Activated CD4-positive, alpha-beta T cell treated with anti-CD3 and anti-CD28 coated beads for 36 hours (primary cell): ENCODE measurements at regions not wholly inside any gene's neighbourhood (a gene's known extent, or its start where the extent isn't known, plus 50 kb on each side); places are given as distances from the start of the nearest gene placed in this dataset.

Experiments
- ATAC-seq: fragments of 200-7000 bp; cut with Tn5 transposase; one replicate; pipeline ENCODE4 v1.10.0; 2021; ENCODE audit warnings: mild to moderate bottlenecking, moderate library complexity
- CTCF ChIA-PET: fragments of 350-600 bp; sonication (Branson Sonifier 250); formaldehyde crosslinking; loops from one replicate; lab custom pipeline; 2021; ENCODE audit warnings: antibody characterized with exemption; lab: Charles Lee
- POLR2A ChIA-PET: fragments of 350-600 bp; sonication (Branson Sonifier 250); formaldehyde crosslinking; loops from one replicate; lab custom pipeline; 2021; ENCODE audit warnings: antibody characterized with exemption, inconsistent platforms; lab: Charles Lee
- DNase-seq: peaks from one replicate; pipeline ENCODE4 v3.0.0-alpha.2; 2020
- H3K27ac Mint-ChIP-seq: one replicate; pipeline ENCODE4 v1.8.0; 2021; ENCODE audit warnings: mixed read lengths
- H3K27me3 Mint-ChIP-seq: one replicate; pipeline ENCODE4 v1.8.0; 2021; ENCODE audit warnings: mixed read lengths
- H3K36me3 Mint-ChIP-seq: one replicate; pipeline ENCODE4 v1.8.0; 2021; ENCODE audit warnings: low read depth, mixed read lengths
- H3K4me1 Mint-ChIP-seq: one replicate; pipeline ENCODE4 v1.8.0; 2021; ENCODE audit warnings: mixed read lengths
- H3K4me3 Mint-ChIP-seq: one replicate; pipeline ENCODE4 v1.8.0; 2021; ENCODE audit warnings: mild to moderate bottlenecking, moderate library complexity, mixed read lengths
- H3K9me3 Mint-ChIP-seq: one replicate; pipeline ENCODE4 v1.8.0; 2021; ENCODE audit warnings: low read depth, mixed read lengths
- intact Hi-C, 2 experiments: fragments of 100-400 bp; cut with DNase I in 1 of 2; cut with micrococcal nuclease in 1 of 2; formaldehyde crosslinking; loops; one replicate each; pipeline versions ENCODE4 v1.14.2 to v1.15.1; 2022 to 2024; cut with DNase I, micrococcal nuclease

DNA sequence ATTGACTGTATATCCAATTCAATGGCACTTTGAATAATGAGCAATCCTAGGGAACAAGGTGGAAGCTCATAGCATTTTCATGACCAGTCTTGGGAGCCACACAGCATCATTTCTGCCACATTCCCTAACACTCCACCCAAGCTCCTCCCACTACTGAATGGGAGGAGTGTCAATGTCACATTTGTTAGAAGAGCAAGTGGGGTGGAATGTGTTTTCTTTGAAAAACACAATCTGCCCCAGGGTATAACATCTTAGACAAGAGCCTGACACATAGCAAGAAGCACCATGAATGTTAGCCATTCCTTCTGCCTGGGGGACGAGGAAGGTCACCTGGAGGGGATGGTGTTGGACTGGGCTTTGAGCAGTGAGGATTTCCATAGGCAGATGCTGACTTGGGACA is 258.3 kb upstream of the PMEPA1 start:
- peaks cover 6% of the 10 kb centered on the region for H3K27me3 Mint-ChIP-seq
- H3K9me3 Mint-ChIP-seq = no peaks in the 10 kb centered on the region
- intact Hi-C loops = no loop called here
- no peaks in the 10 kb centered on the region for H3K4me1 Mint-ChIP-seq
- CTCF ChIA-PET = interaction anchor here (0.6 kb wide), 1 partner anchor 23 kb away, joined by 3 read pairs; no protein-coding TSS in a partner anchor
- H3K36me3 Mint-ChIP-seq = no peaks in the 10 kb centered on the region
- no peak overlapping the region for H3K4me3 Mint-ChIP-seq
- POLR2A ChIA-PET = no interaction called here
- DNase-seq = no peak
- no peak for ATAC-seq
- no peak overlapping the region for H3K27ac Mint-ChIP-seq

- Mint-ChIP-seq H3K4me1 (no peaks in the 10 kb centered on the region), H3K27me3 (peaks cover 6% of the 10 kb centered on the region), H3K27ac (no peak overlapping the region), H3K9me3 (no peaks in the 10 kb centered on the region), H3K4me3 (no peak overlapping the region), H3K36me3 (no peaks in the 10 kb centered on the region)
- DNase-seq = no peak
- intact Hi-C loops = no loop called here
- POLR2A ChIA-PET = no interaction called here
- CTCF ChIA-PET = no interaction called here
- no peak for ATAC-seq
Measured at GRCh38 chr20:57967364-57967763, 257.5 kb upstream of the PMEPA1 start.

- H3K36me3 Mint-ChIP-seq = no peaks in the 10 kb centered on the region
- intact Hi-C loops = no loop called here
- H3K27me3 Mint-ChIP-seq = peaks cover 6% of the 10 kb centered on the region
- H3K27ac Mint-ChIP-seq = no peak overlapping the region
- H3K4me1 Mint-ChIP-seq = no peaks in the 10 kb centered on the region
- no peak overlapping the region for H3K4me3 Mint-ChIP-seq
- DNase-seq (no peak), ATAC-seq (no peak)
- H3K9me3 Mint-ChIP-seq = no peaks in the 10 kb centered on the region
- POLR2A ChIA-PET = no interaction called here
- CTCF ChIA-PET = interaction anchor here (1.4 kb wide), 1 partner anchor 121 kb away, joined by 3 read pairs; no protein-coding TSS in a partner anchor
Measured at GRCh38 chr20:57966620-57967019, 256.8 kb upstream of the PMEPA1 start.

DNA sequence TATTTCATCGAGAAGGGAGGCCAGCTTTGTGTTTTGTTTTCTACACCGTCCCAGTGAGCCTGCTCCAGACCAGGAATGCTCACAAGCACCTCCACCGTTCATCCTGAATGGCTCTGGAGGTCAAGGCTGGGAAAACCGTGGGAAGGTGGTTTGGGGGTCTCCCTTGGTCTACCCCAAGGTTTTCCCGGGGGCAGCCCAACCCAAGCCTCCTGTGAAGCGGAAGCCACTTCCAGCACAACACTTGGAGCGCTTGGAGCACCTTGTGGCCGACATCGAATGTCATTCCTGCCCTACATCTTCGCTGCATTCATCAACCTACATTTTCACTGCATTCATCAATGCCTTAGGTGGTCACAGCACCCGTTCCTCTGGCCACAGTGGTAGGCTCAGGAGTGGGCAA is 255.6 kb upstream of the PMEPA1 start:
- Mint-ChIP-seq H3K36me3 (no peaks in the 10 kb centered on the region), H3K27ac (no peak overlapping the region), H3K9me3 (no peaks in the 10 kb centered on the region), H3K4me1 (no peaks in the 10 kb centered on the region), H3K27me3 (peaks cover 6% of the 10 kb centered on the region), H3K4me3 (no peak overlapping the region)
- ATAC-seq (no peak), DNase-seq (no peak)
- ChIA-PET CTCF (interaction anchor here (1.4 kb wide), 1 partner anchor 122 kb away, joined by 3 read pairs; no protein-coding TSS in a partner anchor), POLR2A (no interaction called here)
- intact Hi-C loops = no loop called here

DNA sequence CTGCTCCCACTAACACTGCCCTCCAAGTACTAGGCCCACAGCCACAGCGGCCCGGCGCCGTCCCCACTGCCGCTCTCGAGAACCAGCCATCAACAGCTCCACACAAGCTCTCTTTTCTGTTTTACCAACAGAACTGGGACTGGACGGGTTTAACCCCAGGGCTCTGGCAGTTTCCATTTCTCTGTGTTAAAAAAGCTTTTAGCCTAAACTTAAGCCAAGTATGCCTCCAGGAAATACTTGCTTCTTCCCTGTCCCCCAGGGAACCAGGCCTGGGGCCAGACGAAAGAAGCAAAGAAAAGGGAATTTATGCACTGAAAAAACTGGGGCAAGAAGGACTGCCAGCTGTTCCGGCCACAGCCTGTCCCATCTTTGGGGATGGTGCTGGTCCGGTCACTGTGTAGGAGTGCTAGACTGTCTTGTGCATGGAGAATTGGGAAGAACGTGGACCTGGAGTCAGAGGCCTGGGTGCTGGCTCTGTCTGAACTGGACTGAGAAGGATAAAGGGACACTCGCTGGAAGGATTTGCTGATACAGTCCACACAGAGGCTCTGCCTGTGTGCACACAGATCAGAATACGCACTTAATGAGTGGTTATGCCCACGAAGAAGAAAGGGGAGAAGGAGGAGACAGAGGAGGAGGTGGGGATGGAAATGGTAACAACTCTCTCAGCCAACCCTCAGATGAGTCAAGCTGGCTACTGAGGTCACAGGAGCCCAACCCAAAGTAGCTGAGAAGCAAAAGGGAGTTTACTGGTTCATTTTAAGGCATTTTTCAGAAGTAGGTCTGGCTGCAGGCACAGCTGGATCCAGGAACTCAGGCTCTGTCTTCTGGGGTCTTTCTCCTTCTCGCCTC is 254.4 kb upstream of the PMEPA1 start:
- no peaks in the 10 kb centered on the region for H3K4me1 Mint-ChIP-seq
- DNase-seq (no peak), ATAC-seq (no peak)
- H3K9me3 Mint-ChIP-seq = no peaks in the 10 kb centered on the region
- H3K4me3 Mint-ChIP-seq = no peak overlapping the region
- ChIA-PET POLR2A (no interaction called here), CTCF (no interaction called here)
- H3K27ac Mint-ChIP-seq = no peak overlapping the region
- intact Hi-C loops = no loop called here
- no peaks in the 10 kb centered on the region for H3K36me3 Mint-ChIP-seq
- H3K27me3 Mint-ChIP-seq = peaks cover 6% of the 10 kb centered on the region

DNA sequence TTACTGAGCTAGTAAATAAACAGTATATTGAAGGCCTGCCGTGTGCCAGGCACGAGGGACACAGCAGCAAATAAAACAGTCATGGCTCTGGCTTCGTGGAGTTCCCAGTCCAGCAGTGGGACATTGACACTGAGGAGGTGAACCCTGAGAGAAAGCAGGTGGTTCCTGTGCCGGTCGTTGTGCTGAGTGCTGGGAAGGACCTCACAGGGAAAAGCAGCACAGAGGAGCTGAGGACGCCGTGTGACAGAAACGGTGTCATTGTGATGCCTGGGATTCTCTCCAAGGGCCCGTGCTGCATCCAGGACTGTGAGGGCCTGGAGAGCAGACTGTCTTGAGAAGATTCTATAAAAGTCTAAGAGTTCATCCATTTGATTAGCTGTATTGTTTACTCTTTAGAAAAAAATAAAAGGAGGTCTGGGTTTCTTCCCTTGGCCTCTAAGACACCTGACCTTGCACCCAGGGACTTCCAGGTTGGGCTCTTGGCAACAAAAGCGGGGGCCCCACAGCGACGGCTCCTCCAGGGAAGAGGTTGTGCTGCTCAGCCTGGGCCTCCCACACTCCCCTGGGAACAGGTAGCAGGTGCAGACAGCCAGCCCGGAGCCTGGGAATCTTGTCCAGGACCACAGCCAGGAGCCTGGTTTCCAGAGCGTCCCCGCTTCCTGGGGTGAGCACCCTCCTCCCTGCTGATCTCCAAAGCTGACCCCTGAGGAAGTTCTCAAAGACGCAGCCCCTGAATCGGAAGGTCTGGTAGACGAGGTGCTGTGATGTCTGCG is 251.2 kb upstream of the PMEPA1 start:
- ATAC-seq = no peak
- intact Hi-C loops = no loop called here
- no peak for DNase-seq
- H3K4me1 Mint-ChIP-seq = no peaks in the 10 kb centered on the region
- no peak overlapping the region for H3K27ac Mint-ChIP-seq
- H3K27me3 Mint-ChIP-seq = no peaks in the 10 kb centered on the region
- POLR2A ChIA-PET = no interaction called here
- no peak overlapping the region for H3K4me3 Mint-ChIP-seq
- H3K36me3 Mint-ChIP-seq = no peaks in the 10 kb centered on the region
- no peaks in the 10 kb centered on the region for H3K9me3 Mint-ChIP-seq
- CTCF ChIA-PET = no interaction called here

- ATAC-seq = no peak
Measured at GRCh38 chr20:57959589-57959988, 249.8 kb upstream of the PMEPA1 start.

DNA sequence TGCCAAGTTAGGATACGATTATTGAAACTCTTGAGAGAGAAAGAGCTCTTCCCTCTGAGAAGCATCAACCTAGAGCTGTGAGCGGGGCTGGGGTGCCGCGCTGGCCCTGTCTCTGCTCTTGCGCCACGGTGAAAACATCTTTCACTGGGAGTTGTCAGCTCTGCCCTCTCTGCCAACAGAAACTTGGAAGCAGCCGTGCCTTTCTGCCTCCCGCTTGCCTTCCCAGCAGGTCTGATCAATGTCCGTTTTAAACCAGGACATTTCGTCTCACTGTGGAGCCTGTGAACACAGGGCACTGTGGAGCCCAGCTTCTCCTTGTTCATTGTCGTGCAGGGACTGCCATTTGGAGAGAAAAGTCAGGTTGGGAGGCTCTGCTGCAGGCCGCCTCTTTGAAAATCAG is 249.2 kb upstream of the PMEPA1 start:
- ChIA-PET CTCF (interaction anchor here (0.6 kb wide), 1 partner anchor 50 kb away, joined by 6 read pairs; no protein-coding TSS in a partner anchor), POLR2A (no interaction called here)
- Mint-ChIP-seq H3K36me3 (no peaks in the 10 kb centered on the region), H3K9me3 (no peaks in the 10 kb centered on the region), H3K27me3 (no peaks in the 10 kb centered on the region), H3K27ac (no peak overlapping the region), H3K4me3 (no peak overlapping the region), H3K4me1 (no peaks in the 10 kb centered on the region)
- ATAC-seq (no peak), DNase-seq (no peak)
- intact Hi-C loops = no loop called here

More at GRCh38 chr20:57959589-57959988, 249.8 kb upstream of the PMEPA1 start:
- Mint-ChIP-seq H3K36me3 (no peaks in the 10 kb centered on the region), H3K4me3 (no peak overlapping the region), H3K27me3 (no peaks in the 10 kb centered on the region), H3K27ac (no peak overlapping the region), H3K4me1 (no peaks in the 10 kb centered on the region), H3K9me3 (no peaks in the 10 kb centered on the region)
- intact Hi-C loops = no loop called here
- POLR2A ChIA-PET = no interaction called here
- CTCF ChIA-PET = no interaction called here
- no peak for DNase-seq

DNA sequence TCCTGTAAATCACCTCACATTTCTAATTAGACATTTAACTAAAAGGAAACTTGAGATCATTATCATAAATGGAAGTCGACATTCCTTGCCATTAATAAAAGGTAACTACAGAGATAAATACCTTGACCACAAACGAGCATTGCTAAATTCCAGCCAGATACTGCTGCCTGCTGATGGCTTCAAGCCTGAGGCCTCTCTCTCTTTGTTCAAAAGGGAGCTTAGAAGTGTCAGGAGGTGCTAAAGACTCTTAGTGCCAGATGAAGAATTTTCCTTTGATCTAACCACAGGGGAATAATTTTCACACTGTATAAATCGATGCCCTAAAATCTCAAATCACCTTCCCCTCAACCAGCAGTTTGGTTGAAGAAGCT is 248.2 kb upstream of the PMEPA1 start:
- Mint-ChIP-seq H3K4me3 (no peak overlapping the region), H3K4me1 (no peaks in the 10 kb centered on the region), H3K27me3 (no peaks in the 10 kb centered on the region), H3K9me3 (no peaks in the 10 kb centered on the region), H3K27ac (no peak overlapping the region), H3K36me3 (no peaks in the 10 kb centered on the region)
- CTCF ChIA-PET = interaction anchor here (0.6 kb wide), 2 partner anchors 528 to 639 kb away, joined by 3 to 4 read pairs; no protein-coding TSS in a partner anchor
- POLR2A ChIA-PET = no interaction called here
- DNase-seq (no peak), ATAC-seq (no peak)
- intact Hi-C loops = no loop called here

- no peaks in the 10 kb centered on the region for H3K9me3 Mint-ChIP-seq
Measured at GRCh38 chr20:57957411-57958049, 247.7 kb upstream of the PMEPA1 start.

DNA sequence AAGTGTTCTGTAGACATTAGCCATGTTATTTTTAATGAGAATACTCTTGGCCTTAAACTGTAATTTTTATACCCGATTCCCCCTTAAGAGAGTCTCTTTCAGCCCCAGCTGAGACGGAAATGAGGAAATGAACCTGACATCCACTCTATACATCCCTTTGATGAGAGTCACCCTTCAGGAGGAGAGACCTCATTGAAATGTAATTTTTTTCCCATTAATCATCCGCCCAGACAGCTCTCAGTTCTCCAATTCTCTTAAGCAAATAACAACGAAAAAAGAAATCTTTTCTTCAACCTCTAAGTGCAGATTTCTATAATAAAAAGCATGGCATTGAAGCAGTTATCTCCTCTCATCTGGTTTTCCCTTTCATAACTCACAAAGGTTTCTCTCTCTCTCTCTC is 243.8 kb upstream of the PMEPA1 start:
- H3K9me3 Mint-ChIP-seq = no peaks in the 10 kb centered on the region
- ChIA-PET CTCF (no interaction called here), POLR2A (interaction anchor here (0.8 kb wide), 1 partner anchor 171 kb away, joined by 3 read pairs; no protein-coding TSS in a partner anchor)
- no peaks in the 10 kb centered on the region for H3K4me1 Mint-ChIP-seq
- ATAC-seq (no peak), DNase-seq (no peak)
- H3K27me3 Mint-ChIP-seq = peaks cover 8% of the 10 kb centered on the region
- no peak overlapping the region for H3K27ac Mint-ChIP-seq
- H3K4me3 Mint-ChIP-seq = no peak overlapping the region
- no peaks in the 10 kb centered on the region for H3K36me3 Mint-ChIP-seq
- intact Hi-C loops = no loop called here

More at GRCh38 chr20:57957411-57958049, 247.7 kb upstream of the PMEPA1 start:
- POLR2A ChIA-PET = interaction anchor here (0.6 kb wide), 1 partner anchor 52 kb away, joined by 3 read pairs; no protein-coding TSS in a partner anchor
- no peaks in the 10 kb centered on the region for H3K4me1 Mint-ChIP-seq
- H3K4me3 Mint-ChIP-seq = no peak overlapping the region
- intact Hi-C loops = no loop called here
- CTCF ChIA-PET = no interaction called here
- H3K27ac Mint-ChIP-seq = no peak overlapping the region
- H3K36me3 Mint-ChIP-seq = no peaks in the 10 kb centered on the region
- no peak for ATAC-seq
- no peaks in the 10 kb centered on the region for H3K27me3 Mint-ChIP-seq
- DNase-seq = no peak
